Lower leg skin (tissue), 3 donors: ENCODE measurements at regions not wholly inside any gene's neighbourhood (a gene's known extent, or its start where the extent isn't known, plus 50 kb on each side); places are given as distances from the start of the nearest gene placed in this dataset.
"Not testable (repeated sequence)": the region's sequence is repeated elsewhere in the genome, so short reads cannot be mapped to it uniquely, and the experiment has no call there.

ENCODE experiments used
- CTCF ChIP-seq, 3 donors: fragments of 450-650 bp; IDR thresholded peaks; one replicate each; pipeline ENCODE4 v1.5.1; 2016; ENCODE audit warnings: antibody characterized with exemption in 3 of 3, mild to moderate bottlenecking in 3 of 3, moderate library complexity in 2 of 3
- POLR2A ChIP-seq, 2 donors: fragments of 450-650 bp; IDR thresholded peaks; one replicate each; pipeline ENCODE4 v1.6.1; 2016 to 2017; ENCODE audit warnings: antibody characterized with exemption in 2 of 2, mild to moderate bottlenecking in 1 of 2, moderate library complexity in 1 of 2

- not testable (repeated sequence) for TF ChIP-seq CTCF, POLR2A (IDR thresholded peaks at IDR 0.05)
Measured at GRCh38 chr9:66785603-66786002, 114.9 kb upstream of the ZNF658 start.
